ENCODE measurements at regions not wholly inside any gene's neighbourhood (a gene's known extent, or its start where the extent isn't known, plus 50 kb on each side); places are given as distances from the start of the nearest gene placed in this dataset.

DNA sequence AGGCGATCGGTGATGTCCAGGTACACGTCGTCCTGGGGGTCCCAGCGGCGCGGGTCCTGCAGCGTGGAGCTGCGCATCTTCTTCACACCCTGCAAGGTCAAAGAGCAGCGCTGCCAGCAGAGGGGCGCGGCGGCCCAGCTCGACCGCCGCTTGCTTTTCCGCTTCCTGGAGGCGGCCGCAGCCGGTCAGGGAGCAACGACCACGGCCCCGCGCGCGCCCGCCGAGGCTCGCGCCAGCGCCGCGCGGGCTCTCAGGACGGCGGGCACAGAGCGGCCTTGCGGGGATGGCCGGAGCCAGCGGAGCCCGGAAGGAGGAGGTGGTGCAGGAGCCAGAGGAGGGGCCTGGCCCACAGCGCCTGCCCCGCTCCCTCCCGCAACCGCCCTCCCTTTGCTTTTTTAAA, 76.4 kb upstream of the CDC14C start:
- H3K27me3 ChIP-seq (ENCODE audit: insufficient read depth) = no peaks in the 10 kb centered on the region
- no peak overlapping the region for H3K27ac ChIP-seq (ENCODE audit: low read depth)
- H4K20me1 ChIP-seq (replicated peaks; ENCODE audit: insufficient read depth) = no peaks in the 10 kb centered on the region
- Mint-ChIP-seq H3K27ac (no peak overlapping the region), H3K27me3 (ENCODE audit: insufficient read depth, low read depth, poor library complexity) (no peaks in the 10 kb centered on the region), H3K4me3 (no peak overlapping the region), H3K4me1 (no peaks in the 10 kb centered on the region), H3K36me3 (ENCODE audit: low read depth) (peaks cover 5% of the 10 kb centered on the region; the same call in 1 of the 3 replicates), H3K9me3 (peaks cover 18% of the 10 kb centered on the region)
- H3K4me2 ChIP-seq = no peak overlapping the region
- no peaks in the 10 kb centered on the region for H3K4me1 ChIP-seq (ENCODE audit: insufficient read depth)
- ATAC-seq (no peak), DNase-seq (ENCODE audit: low spot score) (no peak)
- TF ChIP-seq POLR2AphosphoS5 (IDR thresholded peaks at IDR 0.05; ENCODE audit: low read depth) (no peak), NANOG (IDR thresholded peaks at IDR 0.05; ENCODE audit: borderline replicate concordance) (no peak), REST (IDR thresholded peaks at IDR 0.05; ENCODE audit: unreplicated experiment) (no peak), ZNF331 (CRISPR knock-in tag; IDR thresholded peaks at IDR 0.05; ENCODE audit: low read depth) (no peak), ZNF462 (CRISPR knock-in tag; IDR thresholded peaks at IDR 0.05) (no peak), ZNF114 (CRISPR knock-in tag; IDR thresholded peaks at IDR 0.05) (no peak), CTCF (conservative IDR thresholded peaks at IDR 0.05; ENCODE audit: low read depth in 2 of 2) (no peak), STAT1 (IDR thresholded peaks at IDR 0.05; ENCODE audit: unreplicated experiment) (no peak), JUNB (IDR thresholded peaks at IDR 0.05; ENCODE audit: unreplicated experiment) (no peak), EZH2phosphoT487 (IDR thresholded peaks at IDR 0.05; ENCODE audit: unreplicated experiment) (no peak), CREB1 (CRISPR knock-in tag; IDR thresholded peaks at IDR 0.05; ENCODE audit: low read depth) (no peak), EZH2 (IDR thresholded peaks at IDR 0.05; ENCODE audit: low read depth, unreplicated experiment) (no peak)
- TF ChIP-seq, protein P1, sequence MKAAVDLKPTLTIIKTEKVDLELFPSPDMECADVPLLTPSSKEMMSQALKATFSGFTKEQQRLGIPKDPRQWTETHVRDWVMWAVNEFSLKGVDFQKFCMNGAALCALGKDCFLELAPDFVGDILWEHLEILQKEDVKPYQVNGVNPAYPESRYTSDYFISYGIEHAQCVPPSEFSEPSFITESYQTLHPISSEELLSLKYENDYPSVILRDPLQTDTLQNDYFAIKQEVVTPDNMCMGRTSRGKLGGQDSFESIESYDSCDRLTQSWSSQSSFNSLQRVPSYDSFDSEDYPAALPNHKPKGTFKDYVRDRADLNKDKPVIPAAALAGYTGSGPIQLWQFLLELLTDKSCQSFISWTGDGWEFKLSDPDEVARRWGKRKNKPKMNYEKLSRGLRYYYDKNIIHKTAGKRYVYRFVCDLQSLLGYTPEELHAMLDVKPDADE (IDR thresholded peaks at IDR 0.05) = no peak
- no peak overlapping the region for H2AFZ ChIP-seq
- H3F3A ChIP-seq (replicated peaks; ENCODE audit: low read depth) = no peaks in the 10 kb centered on the region
- H3K36me3 ChIP-seq (ENCODE audit: insufficient read depth) = no peaks in the 10 kb centered on the region
- no peaks in the 10 kb centered on the region for H3K9me2 ChIP-seq (ENCODE audit: insufficient read depth)
- no peak overlapping the region for H3K4me3 ChIP-seq
- no peaks in the 10 kb centered on the region for H3K79me2 ChIP-seq (replicated peaks; ENCODE audit: insufficient read depth)
